GM21423 (cell line): ENCODE measurements at regions not wholly inside any gene's neighbourhood (a gene's known extent, or its start where the extent isn't known, plus 50 kb on each side); places are given as distances from the start of the nearest gene placed in this dataset.
"Not testable (repeated sequence)": the region's sequence is repeated elsewhere in the genome, so short reads cannot be mapped to it uniquely, and the experiment has no call there.

Source experiments
- ATAC-seq: cut with Tn5 transposase; IDR thresholded peaks from one replicate; pipeline ENCODE4 v1.9.1; 2021; ENCODE audit warnings: mild to moderate bottlenecking, moderate library complexity; ENCODE audit not compliant: unreplicated experiment

GRCh38 chr1:157369808-157370521 lies 182.3 kb downstream of the FCRL5 start:
- ATAC-seq = peak; percentile 56

- ATAC-seq = not testable (repeated sequence)
Observed at GRCh38 chr1:157368941-157369340, 183.4 kb downstream of the FCRL5 start.

- ATAC-seq = no peak
Observed at GRCh38 chr1:157368363-157368762, 184.0 kb downstream of the FCRL5 start.

- no peak for ATAC-seq
Observed at GRCh38 chr1:157367870-157368269, 184.4 kb downstream of the FCRL5 start.

- no peak for ATAC-seq
Observed at GRCh38 chr1:157367091-157367739, 185.1 kb downstream of the FCRL5 start.

- no peak for ATAC-seq
Observed at GRCh38 chr1:157364612-157365011, 187.7 kb downstream of the FCRL5 start.

- ATAC-seq = peak; percentile 68
Observed at GRCh38 chr1:157363660-157364140, 188.6 kb downstream of the FCRL5 start.

GRCh38 chr1:157360023-157360390 lies 192.3 kb downstream of the FCRL5 start:
- ATAC-seq = no peak

- no peak for ATAC-seq
Observed at GRCh38 chr1:157359314-157360022, 192.8 kb downstream of the FCRL5 start.

GRCh38 chr1:157357111-157357510 lies 195.2 kb downstream of the FCRL5 start:
- no peak for ATAC-seq

- no peak for ATAC-seq
Observed at GRCh38 chr1:157356601-157357000, 195.7 kb downstream of the FCRL5 start.

GRCh38 chr1:157353546-157353945 lies 198.8 kb downstream of the FCRL5 start:
- ATAC-seq = no peak

GRCh38 chr1:157352817-157353408 lies 199.4 kb downstream of the FCRL5 start:
- ATAC-seq = no peak

- ATAC-seq = no peak
Observed at GRCh38 chr1:157352216-157352615, 200.1 kb downstream of the FCRL5 start.

- ATAC-seq = not testable (repeated sequence)
Observed at GRCh38 chr1:157351800-157352199, 200.5 kb downstream of the FCRL5 start.

GRCh38 chr1:157348538-157349480 lies 203.5 kb downstream of the FCRL5 start:
- ATAC-seq = no peak

- ATAC-seq = no peak
Observed at GRCh38 chr1:157347506-157347905, 204.8 kb downstream of the FCRL5 start.

- ATAC-seq = not testable (repeated sequence)
Observed at GRCh38 chr1:157337785-157338184, 199.6 kb upstream of the ETV3 start.

- ATAC-seq = no peak
Observed at GRCh38 chr1:157335056-157335455, 196.9 kb upstream of the ETV3 start.

- ATAC-seq = no peak
Observed at GRCh38 chr1:157334041-157334440, 195.8 kb upstream of the ETV3 start.
